Mucosa of descending colon (tissue), 3 donors: ENCODE measurements at regions not wholly inside any gene's neighbourhood (a gene's known extent, or its start where the extent isn't known, plus 50 kb on each side); places are given as distances from the start of the nearest gene placed in this dataset.
A peak's percentile ranks its signal among the peaks of the same experiment; 100 is the strongest.

ENCODE experiments used
- ATAC-seq: fragments of 200-7000 bp; cut with Tn5 transposase; one replicate; pipeline ENCODE4 v1.9.1; 2020; ENCODE audit warnings: mild to moderate bottlenecking, moderate library complexity
- DNase-seq, 3 donors: peaks; one replicate each; pipeline ENCODE4 v3.0.0-alpha.2; 2020
- H3K36me3 ChIP-seq: fragments of 200-600 bp; one replicate; pipeline ENCODE4 v1.8.0; 2021; ENCODE audit warnings: low read depth, mild to moderate bottlenecking
- H3K4me1 ChIP-seq: fragments of 200-600 bp; one replicate; pipeline ENCODE4 v1.8.0; 2021; ENCODE audit warnings: low read depth, mild to moderate bottlenecking
- H3K4me3 ChIP-seq: fragments of 200-600 bp; one replicate; pipeline ENCODE4 v1.8.0; 2021; ENCODE audit warnings: mild to moderate bottlenecking
- H3K9me3 ChIP-seq: fragments of 200-600 bp; one replicate; pipeline ENCODE4 v1.8.0; 2021; ENCODE audit warnings: mild to moderate bottlenecking
- intact Hi-C, 2 donors: fragments of 100-400 bp; cut with DNase I in 1 of 2; cut with micrococcal nuclease in 1 of 2; formaldehyde crosslinking; loops; one replicate each; pipeline versions ENCODE4 v1.11.0 to v1.11.1; 2022; cut with DNase I, micrococcal nuclease
- TF ChIP-seq, protein P1 (sequence below): fragments of 200-600 bp; IDR thresholded peaks from one replicate; pipeline ENCODE4 v1.8.0; 2022; ENCODE audit warnings: antibody characterized with exemption, mild to moderate bottlenecking
- donor health status: DM: no; HTN: no; CAD: no; lungs with moderate emphysema.
- donor health status: DM: no; HTN: no; CAD: no.
- donor health status: DM: no; HTN: yes; CAD: no.

DNA sequence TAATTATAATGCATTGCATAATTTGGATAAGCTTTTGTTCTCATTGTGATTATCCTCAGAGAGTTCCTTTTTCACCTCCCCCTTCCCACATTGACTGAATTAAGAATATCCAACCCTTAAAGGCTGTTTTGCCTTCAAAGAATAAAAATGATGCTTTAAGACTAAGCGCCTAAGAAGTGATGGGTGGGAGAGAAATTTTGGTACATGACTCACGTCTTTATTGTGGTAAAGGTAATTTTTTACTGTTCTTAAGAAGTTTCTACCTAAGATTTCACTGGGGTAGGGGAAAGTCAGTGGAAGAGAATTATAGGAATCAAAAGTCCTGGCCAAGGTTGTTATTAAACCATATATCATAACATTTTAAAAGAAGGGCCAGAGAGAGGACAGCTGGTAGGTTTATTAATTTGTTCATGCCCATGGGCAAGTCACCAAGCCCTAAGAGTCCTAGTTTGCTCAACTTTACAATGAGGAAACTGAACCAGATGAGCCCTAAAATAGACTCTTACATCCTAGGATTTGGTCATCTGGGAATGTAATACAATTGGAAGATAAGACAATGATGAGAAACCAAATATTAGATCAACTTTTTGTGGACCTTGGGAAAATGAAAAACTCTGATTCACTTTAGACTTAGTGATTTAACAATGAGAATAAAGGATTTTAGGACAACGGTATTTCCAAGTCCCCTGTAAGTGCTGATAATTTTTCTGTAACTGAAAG lies 101.1 kb upstream of the RASGRP1 start:
- DNase-seq (no peak), ATAC-seq (no peak)
- no peaks in the 10 kb centered on the region for H3K9me3 ChIP-seq
- no peaks in the 10 kb centered on the region for H3K36me3 ChIP-seq
- no peak overlapping the region for H3K4me3 ChIP-seq
- H3K4me1 ChIP-seq, result no peaks in the 10 kb centered on the region
- TF ChIP-seq, protein P1, sequence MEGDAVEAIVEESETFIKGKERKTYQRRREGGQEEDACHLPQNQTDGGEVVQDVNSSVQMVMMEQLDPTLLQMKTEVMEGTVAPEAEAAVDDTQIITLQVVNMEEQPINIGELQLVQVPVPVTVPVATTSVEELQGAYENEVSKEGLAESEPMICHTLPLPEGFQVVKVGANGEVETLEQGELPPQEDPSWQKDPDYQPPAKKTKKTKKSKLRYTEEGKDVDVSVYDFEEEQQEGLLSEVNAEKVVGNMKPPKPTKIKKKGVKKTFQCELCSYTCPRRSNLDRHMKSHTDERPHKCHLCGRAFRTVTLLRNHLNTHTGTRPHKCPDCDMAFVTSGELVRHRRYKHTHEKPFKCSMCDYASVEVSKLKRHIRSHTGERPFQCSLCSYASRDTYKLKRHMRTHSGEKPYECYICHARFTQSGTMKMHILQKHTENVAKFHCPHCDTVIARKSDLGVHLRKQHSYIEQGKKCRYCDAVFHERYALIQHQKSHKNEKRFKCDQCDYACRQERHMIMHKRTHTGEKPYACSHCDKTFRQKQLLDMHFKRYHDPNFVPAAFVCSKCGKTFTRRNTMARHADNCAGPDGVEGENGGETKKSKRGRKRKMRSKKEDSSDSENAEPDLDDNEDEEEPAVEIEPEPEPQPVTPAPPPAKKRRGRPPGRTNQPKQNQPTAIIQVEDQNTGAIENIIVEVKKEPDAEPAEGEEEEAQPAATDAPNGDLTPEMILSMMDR, result no peak
- intact Hi-C loops, result no loop called here

DNA sequence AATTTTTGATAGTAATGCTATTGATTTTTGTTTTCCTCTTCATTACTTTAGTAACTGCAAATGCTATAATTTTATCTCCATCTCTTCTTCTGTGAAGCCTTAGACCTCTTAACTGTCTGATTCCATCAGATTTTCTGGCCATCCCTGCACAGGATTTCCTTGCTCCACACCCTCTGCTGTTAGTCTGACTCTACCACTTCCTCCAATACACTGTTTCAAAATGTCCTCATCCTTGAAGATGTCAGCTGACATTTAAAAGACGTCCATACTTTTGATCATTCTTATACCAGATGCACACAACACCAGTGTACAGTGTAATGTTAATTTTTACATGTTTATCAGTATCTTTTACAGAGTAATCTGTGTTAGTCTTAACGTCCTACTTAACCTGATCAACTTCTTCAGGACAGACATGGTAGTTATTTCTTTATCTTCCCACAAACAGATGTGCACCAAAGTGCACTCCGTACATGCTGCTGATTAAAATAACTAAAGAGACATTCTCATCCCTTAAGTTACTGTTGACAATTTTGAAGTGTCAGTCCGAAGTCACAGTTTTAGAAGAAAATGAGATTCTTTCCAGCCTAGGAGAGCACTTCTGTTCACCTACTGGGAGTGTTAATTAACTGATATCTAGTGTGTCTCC lies 102.4 kb upstream of the RASGRP1 start:
- TF ChIP-seq, protein P1, result no peak
- Histone ChIP-seq H3K4me3 (no peak overlapping the region), H3K9me3 (no peaks in the 10 kb centered on the region), H3K4me1 (no peaks in the 10 kb centered on the region), H3K36me3 (no peaks in the 10 kb centered on the region)
- intact Hi-C loops, result no loop called here
- no peak for DNase-seq
- ATAC-seq, result no peak

DNA sequence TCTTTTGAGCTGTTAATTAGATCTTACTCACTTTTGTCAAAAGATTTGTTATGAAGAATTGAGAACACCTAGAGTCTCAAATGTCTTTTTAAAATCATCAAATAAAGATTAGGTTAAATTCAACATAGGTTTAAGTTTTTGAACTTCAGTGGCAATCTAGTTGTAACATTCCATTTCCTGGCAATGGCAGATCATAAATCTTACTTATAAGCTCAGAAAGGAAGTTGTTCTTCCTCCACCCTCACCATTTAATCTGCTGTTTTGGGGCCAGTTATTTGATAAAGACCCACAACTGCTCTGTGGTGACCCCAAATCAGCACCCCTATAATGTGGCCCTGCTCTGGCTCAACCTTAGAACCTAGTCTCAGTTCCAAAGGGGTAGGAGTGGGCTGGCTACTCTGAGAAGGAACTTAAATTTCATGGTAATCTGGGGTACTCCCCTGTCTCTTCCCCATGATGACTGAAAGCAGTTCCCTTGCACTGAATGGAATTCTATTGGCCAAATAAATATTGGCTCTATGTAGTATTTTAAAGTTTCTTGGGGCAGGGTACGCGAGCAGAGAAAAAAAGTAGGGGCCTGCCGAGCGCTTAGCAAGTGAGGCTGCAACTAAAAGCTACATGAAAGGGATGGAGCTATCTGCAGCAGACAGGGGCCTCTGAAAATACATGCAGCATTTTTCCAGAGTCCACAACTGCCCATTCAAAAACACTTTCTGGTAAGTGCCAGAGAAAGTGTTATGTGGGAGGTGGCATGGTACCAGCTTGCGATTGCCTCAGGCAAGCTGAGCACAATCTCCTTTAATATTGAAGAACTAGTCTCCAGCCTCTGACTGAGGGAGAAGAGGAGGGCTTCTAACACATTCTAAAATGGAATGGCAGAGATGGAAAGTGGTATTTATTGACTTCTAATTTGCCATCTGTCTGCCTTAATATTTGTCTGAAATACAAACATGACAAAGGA lies 103.6 kb upstream of the RASGRP1 start:
- no peak for ATAC-seq
- TF ChIP-seq, protein P1, result no peak
- Histone ChIP-seq H3K4me3 (no peak overlapping the region), H3K36me3 (no peaks in the 10 kb centered on the region), H3K4me1 (no peaks in the 10 kb centered on the region), H3K9me3 (no peaks in the 10 kb centered on the region)
- intact Hi-C loops, result no loop called here
- DNase-seq, result no peak

DNA sequence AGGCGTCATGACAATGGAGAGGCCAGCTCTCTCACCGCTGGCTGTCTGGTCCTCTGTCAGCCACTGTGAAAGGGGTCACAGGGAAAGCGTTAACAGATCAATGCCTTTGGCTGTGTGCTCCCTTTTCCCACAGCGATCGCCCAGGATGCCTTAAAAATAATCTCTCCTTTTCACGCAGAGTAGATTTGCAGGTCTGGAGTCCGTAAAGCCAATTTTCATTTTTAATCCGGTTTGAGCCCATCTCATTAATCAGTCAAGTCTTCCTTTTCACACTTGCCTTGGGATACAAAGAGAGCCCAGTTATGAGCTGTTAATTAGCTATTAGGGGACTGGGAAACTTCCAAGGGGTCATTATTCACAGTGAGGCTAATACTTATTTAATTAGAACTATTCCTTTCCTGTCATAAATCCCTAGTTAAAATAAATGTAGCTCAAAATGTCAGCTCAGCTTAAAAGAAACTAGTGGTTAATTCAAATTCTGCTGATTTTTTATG lies 104.3 kb upstream of the RASGRP1 start:
- DNase-seq, result no peak
- Histone ChIP-seq H3K9me3 (no peaks in the 10 kb centered on the region), H3K4me1 (no peaks in the 10 kb centered on the region), H3K36me3 (no peaks in the 10 kb centered on the region), H3K4me3 (no peak overlapping the region)
- TF ChIP-seq, protein P1, result no peak
- intact Hi-C loops, result no loop called here
- no peak for ATAC-seq

DNA sequence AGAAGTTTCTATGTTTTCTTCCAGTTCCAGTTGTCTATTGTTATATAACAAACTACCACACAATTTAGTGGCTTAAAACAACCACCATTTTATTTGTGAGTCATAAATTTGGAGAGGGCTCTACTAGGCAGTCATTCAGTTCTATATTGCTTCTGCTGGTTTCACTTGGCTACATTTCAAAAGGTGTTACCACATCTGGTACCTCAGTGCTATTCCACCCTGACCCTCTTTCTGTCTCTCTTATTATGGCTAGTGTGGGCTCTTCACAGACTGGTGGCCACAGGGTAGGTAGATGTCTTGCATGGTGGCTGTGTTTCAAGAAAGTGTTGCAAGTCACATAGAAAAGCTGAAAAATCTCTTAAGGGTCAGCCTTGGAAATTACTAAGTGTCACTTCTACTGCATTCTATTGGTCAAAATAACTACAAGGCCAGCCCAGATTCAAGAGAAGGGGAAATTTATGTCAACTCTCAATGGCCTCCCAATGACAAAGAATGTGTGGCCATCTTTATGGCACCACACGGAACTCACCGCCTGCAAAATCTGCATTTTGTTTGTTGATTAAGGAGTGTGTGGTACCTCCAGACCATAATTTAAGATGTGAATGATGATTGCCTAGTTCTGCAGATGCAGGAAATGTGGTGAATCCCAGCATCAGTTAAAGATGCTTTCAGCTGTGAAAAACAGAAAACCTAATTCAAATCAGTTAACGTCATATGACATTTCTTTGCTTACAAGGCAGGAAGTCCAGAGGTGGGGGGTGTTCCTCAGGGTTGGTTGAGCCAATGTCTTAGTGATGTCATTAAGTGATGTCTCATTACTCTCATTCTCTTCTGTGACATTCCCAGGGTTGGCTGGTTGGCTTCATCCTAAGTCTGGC lies 105.8 kb upstream of the RASGRP1 start:
- Histone ChIP-seq H3K36me3 (no peaks in the 10 kb centered on the region), H3K9me3 (no peaks in the 10 kb centered on the region), H3K4me1 (no peaks in the 10 kb centered on the region), H3K4me3 (no peak overlapping the region)
- ATAC-seq, result peak; percentile 76
- peak in 1 of 3 donors; percentile 33 for DNase-seq
- TF ChIP-seq, protein P1, result no peak
- intact Hi-C loops, result no loop called here
